Body of pancreas (tissue), 4 donors: ENCODE measurements at regions not wholly inside any gene's neighbourhood (a gene's known extent, or its start where the extent isn't known, plus 50 kb on each side); places are given as distances from the start of the nearest gene placed in this dataset.

Experiments used
- ATAC-seq: fragments of 150-250 bp; one replicate; pipeline ENCODE4 v1.9.1; 2016
- DNase-seq, 4 donors: peaks; one replicate each; pipeline ENCODE4 v3.0.0-alpha.2; 2019
- H3K27ac ChIP-seq, 4 donors: fragments of 200-600 bp; sonication (generic); 1 replicate in 3 of 4; 2 replicates in 1 of 4; pipeline versions ENCODE4 v1.5.1 to v1.6.1; 2016 to 2019; ENCODE audit warnings: mild to moderate bottlenecking in 1 of 4, mixed read lengths in 1 of 4, moderate library complexity in 1 of 4
- H3K27me3 ChIP-seq, 2 donors: fragments of 200-600 bp; sonication (generic); one replicate each; pipeline ENCODE4 v1.6.0; 2016; ENCODE audit warnings: mild to moderate bottlenecking in 1 of 2
- H3K36me3 ChIP-seq, 2 donors: fragments of 200-600 bp; sonication (generic); replicated peaks in 1 of 2; 2 replicates each; pipeline ENCODE4 v1.5.1; 2016; ENCODE audit warnings: low read depth in 2 of 2; ENCODE audit not compliant: insufficient read depth in 1 of 2
- H3K4me1 ChIP-seq: fragments of 200-600 bp; sonication (generic); one replicate; pipeline ENCODE4 v1.6.0; 2016
- H3K4me3 ChIP-seq, 2 donors: fragments of 200-600 bp; sonication (generic); 1 replicate in 1 of 2; 2 replicates in 1 of 2; pipeline ENCODE4 v1.5.1; 2016 to 2019
- H3K9me3 ChIP-seq, 3 donors: fragments of 200-600 bp; sonication (generic); 1 replicate in 2 of 3; 2 replicates in 1 of 3; pipeline ENCODE4 v1.5.1; 2016
- CTCF ChIP-seq, 7 experiments: fragments of 450-650 bp in 4 of 7; fragments of 200-600 bp in 3 of 7; sonication (generic) in 3 of 7; IDR thresholded peaks; one replicate each; pipeline ENCODE4 v1.5.1; 2016 to 2019; ENCODE audit warnings: antibody characterized with exemption in 7 of 7
- POLR2A ChIP-seq, 3 donors: fragments of 450-650 bp; IDR thresholded peaks; one replicate each; pipeline ENCODE4 v1.6.1; 2016; ENCODE audit warnings: antibody characterized with exemption in 3 of 3, mild to moderate bottlenecking in 2 of 3
- WGBS, 2 donors: methylation state at CpG; one replicate each; pipeline ENCODE4 v1.1.5; 2017; 5-methylcytosine and 5-hydroxymethylcytosine counted together
- intact Hi-C: fragments of 100-400 bp; cut with DNase I; formaldehyde crosslinking; loops from one replicate; pipeline ENCODE4 v1.15.1; 2023

- intact Hi-C loops = no loop called here
- WGBS, 2 donors = 69 to 71% methylated on average over 2 of the region's 2 CpGs
- no peaks in the 10 kb centered on the region for H3K27me3 ChIP-seq
- no peak for ATAC-seq
- H3K9me3 ChIP-seq = no peaks in the 10 kb centered on the region
- no peak for DNase-seq
- no peak overlapping the region for H3K27ac ChIP-seq
- TF ChIP-seq CTCF (IDR thresholded peaks at IDR 0.05) = no peak
- TF ChIP-seq POLR2A (IDR thresholded peaks at IDR 0.05) = no peak
- no peaks in the 10 kb centered on the region for H3K4me1 ChIP-seq
- no peaks in the 10 kb centered on the region for H3K36me3 ChIP-seq
- H3K4me3 ChIP-seq = no peak overlapping the region
Measured at GRCh38 chr11:81932303-81932702, 801.4 kb downstream of the FAM181B start.

GRCh38 chr11:81920205-81920604 is 813.5 kb downstream of the FAM181B start:
- no peak for ATAC-seq
- intact Hi-C loops = no loop called here

GRCh38 chr11:81916451-81916850 is 817.2 kb downstream of the FAM181B start:
- H3K36me3 ChIP-seq = no peaks in the 10 kb centered on the region
- H3K9me3 ChIP-seq = no peaks in the 10 kb centered on the region
- no peak overlapping the region for H3K4me3 ChIP-seq
- TF ChIP-seq CTCF (IDR thresholded peaks at IDR 0.05) (no peak), POLR2A (IDR thresholded peaks at IDR 0.05) (no peak)
- no peak for ATAC-seq
- H3K4me1 ChIP-seq = no peaks in the 10 kb centered on the region
- WGBS, 2 donors = 67 to 77% methylated on average over 1 of the region's 1 CpG
- no peak for DNase-seq
- H3K27ac ChIP-seq = no peak overlapping the region
- no peaks in the 10 kb centered on the region for H3K27me3 ChIP-seq
- intact Hi-C loops = no loop called here

More at GRCh38 chr11:81920205-81920604, 813.5 kb downstream of the FAM181B start:
- Histone ChIP-seq H3K4me1 (no peaks in the 10 kb centered on the region), H3K36me3 (no peaks in the 10 kb centered on the region), H3K27ac (no peak overlapping the region), H3K27me3 (no peaks in the 10 kb centered on the region), H3K4me3 (no peak overlapping the region), H3K9me3 (no peaks in the 10 kb centered on the region)
- no peak for DNase-seq
- TF ChIP-seq POLR2A (IDR thresholded peaks at IDR 0.05) (no peak), CTCF (IDR thresholded peaks at IDR 0.05) (no peak)

GRCh38 chr11:81915045-81915444 is 818.6 kb downstream of the FAM181B start:
- Histone ChIP-seq H3K27ac (no peak overlapping the region), H3K4me3 (no peak overlapping the region), H3K9me3 (no peaks in the 10 kb centered on the region), H3K27me3 (no peaks in the 10 kb centered on the region), H3K36me3 (no peaks in the 10 kb centered on the region), H3K4me1 (no peaks in the 10 kb centered on the region)
- intact Hi-C loops = no loop called here
- TF ChIP-seq POLR2A (IDR thresholded peaks at IDR 0.05) = no peak
- TF ChIP-seq CTCF (IDR thresholded peaks at IDR 0.05) = no peak
- ATAC-seq (no peak), DNase-seq (no peak)

- intact Hi-C loops = no loop called here
- ATAC-seq (no peak), DNase-seq (no peak)
- H3K27ac ChIP-seq = no peak overlapping the region
- no peaks in the 10 kb centered on the region for H3K27me3 ChIP-seq
- WGBS, 2 donors = 64 to 80% methylated on average over 1 of the region's 1 CpG
- peaks cover 0 to 4% of the 10 kb centered on the region in 2 donors for H3K36me3 ChIP-seq
- no peak overlapping the region for H3K4me3 ChIP-seq
- no peaks in the 10 kb centered on the region for H3K9me3 ChIP-seq
- H3K4me1 ChIP-seq = no peaks in the 10 kb centered on the region
- TF ChIP-seq POLR2A (IDR thresholded peaks at IDR 0.05) (no peak), CTCF (IDR thresholded peaks at IDR 0.05) (no peak)
Measured at GRCh38 chr11:81913793-81914192, 819.9 kb downstream of the FAM181B start.
